ENCODE measurements at regions not wholly inside any gene's neighbourhood (a gene's known extent, or its start where the extent isn't known, plus 50 kb on each side); places are given as distances from the start of the nearest gene placed in this dataset.

DNA sequence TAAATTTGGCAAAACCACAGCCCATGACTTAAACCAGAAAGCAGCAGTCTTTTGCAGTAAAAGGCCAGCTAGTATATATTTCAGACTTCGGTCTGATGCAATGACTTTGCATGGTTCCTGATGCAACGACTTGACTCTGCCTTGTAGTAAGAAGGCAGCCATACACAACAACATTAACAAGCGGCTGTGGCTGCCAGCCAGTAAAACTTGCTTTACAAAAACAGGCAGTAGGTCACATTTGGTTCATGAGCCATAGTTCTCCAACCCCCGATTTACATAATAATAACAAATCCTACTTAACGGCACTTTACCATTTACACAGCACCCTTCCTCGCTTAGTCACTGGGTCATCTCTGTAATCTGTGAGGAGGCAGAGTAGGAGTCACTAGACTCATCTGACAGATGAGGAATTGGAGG, 410.3 kb downstream of the LRATD1 start:
- H3K27ac ChIP-seq (ENCODE audit: low read length) = no peak overlapping the region
- H3K36me3 ChIP-seq (ENCODE audit: insufficient read depth, low read length) = no peaks in the 10 kb centered on the region
- no peaks in the 10 kb centered on the region for H3K79me2 ChIP-seq (ENCODE audit: insufficient read depth, low read length)
- ATAC-seq (ENCODE audit: insufficient read depth, low read depth) (no peak), DNase-seq (no peak)
- H3K9ac ChIP-seq (ENCODE audit: low read depth, low read length) = no peak overlapping the region
- no peaks in the 10 kb centered on the region for H3K4me1 ChIP-seq (ENCODE audit: insufficient read depth, low read length)
- no peak overlapping the region for H2AFZ ChIP-seq (ENCODE audit: low read depth, low read length)
- H3K4me3 ChIP-seq (ENCODE audit: low read depth in 1 of 2, low read length in 2 of 2) = no peak overlapping the region
- no peaks in the 10 kb centered on the region for H4K20me1 ChIP-seq (ENCODE audit: insufficient read depth, low read length)
- TF ChIP-seq CTCF (IDR thresholded peaks at IDR 0.05; ENCODE audit: borderline replicate concordance, extremely low read depth, low read length, poor library complexity, severe bottlenecking) = no peak
- TF ChIP-seq EZH2 (IDR thresholded peaks at IDR 0.05; ENCODE audit: borderline replicate concordance, low read depth, low read length, severe bottlenecking) = no peak
- no peaks in the 10 kb centered on the region for H3K27me3 ChIP-seq (ENCODE audit: insufficient read depth, low read length, poor library complexity)
- no peaks in the 10 kb centered on the region for H3K9me3 ChIP-seq (ENCODE audit: insufficient read depth, low read length, severe bottlenecking)
- H3K4me2 ChIP-seq (ENCODE audit: insufficient read depth, low read length) = no peak overlapping the region

GRCh38 chr2:15043336-15044058, 411.0 kb downstream of the LRATD1 start:
- H3K9ac ChIP-seq (ENCODE audit: low read depth, low read length) = no peak overlapping the region
- no peak overlapping the region for H2AFZ ChIP-seq (ENCODE audit: low read depth, low read length)
- H3K79me2 ChIP-seq (ENCODE audit: insufficient read depth, low read length) = no peaks in the 10 kb centered on the region
- no peaks in the 10 kb centered on the region for H4K20me1 ChIP-seq (ENCODE audit: insufficient read depth, low read length)
- H3K27ac ChIP-seq (ENCODE audit: low read length) = no peak overlapping the region
- no peaks in the 10 kb centered on the region for H3K27me3 ChIP-seq (ENCODE audit: insufficient read depth, low read length, poor library complexity)
- H3K4me1 ChIP-seq (ENCODE audit: insufficient read depth, low read length) = no peaks in the 10 kb centered on the region
- DNase-seq = no peak
- no peak for TF ChIP-seq CTCF (IDR thresholded peaks at IDR 0.05; ENCODE audit: borderline replicate concordance, extremely low read depth, low read length, poor library complexity, severe bottlenecking)
- TF ChIP-seq EZH2 (IDR thresholded peaks at IDR 0.05; ENCODE audit: borderline replicate concordance, low read depth, low read length, severe bottlenecking) = no peak
- no peak for ATAC-seq (ENCODE audit: insufficient read depth, low read depth)
- H3K4me2 ChIP-seq (ENCODE audit: insufficient read depth, low read length) = no peak overlapping the region
- H3K36me3 ChIP-seq (ENCODE audit: insufficient read depth, low read length) = no peaks in the 10 kb centered on the region
- no peaks in the 10 kb centered on the region for H3K9me3 ChIP-seq (ENCODE audit: insufficient read depth, low read length, severe bottlenecking)
- no peak overlapping the region for H3K4me3 ChIP-seq (ENCODE audit: low read depth in 1 of 2, low read length in 2 of 2)

- Histone ChIP-seq H2AFZ (ENCODE audit: low read depth, low read length) (no peak overlapping the region), H3K4me1 (ENCODE audit: insufficient read depth, low read length) (no peaks in the 10 kb centered on the region), H3K4me3 (ENCODE audit: low read depth in 1 of 2, low read length in 2 of 2) (no peak overlapping the region), H3K4me2 (ENCODE audit: insufficient read depth, low read length) (no peak overlapping the region), H3K9ac (ENCODE audit: low read depth, low read length) (no peak overlapping the region), H3K36me3 (ENCODE audit: insufficient read depth, low read length) (no peaks in the 10 kb centered on the region), H3K9me3 (ENCODE audit: insufficient read depth, low read length, severe bottlenecking) (no peaks in the 10 kb centered on the region), H4K20me1 (ENCODE audit: insufficient read depth, low read length) (no peaks in the 10 kb centered on the region), H3K27ac (ENCODE audit: low read length) (no peak overlapping the region), H3K27me3 (ENCODE audit: insufficient read depth, low read length, poor library complexity) (no peaks in the 10 kb centered on the region), H3K79me2 (ENCODE audit: insufficient read depth, low read length) (no peaks in the 10 kb centered on the region)
- no peak for TF ChIP-seq EZH2 (IDR thresholded peaks at IDR 0.05; ENCODE audit: borderline replicate concordance, low read depth, low read length, severe bottlenecking)
- TF ChIP-seq CTCF (IDR thresholded peaks at IDR 0.05; ENCODE audit: borderline replicate concordance, extremely low read depth, low read length, poor library complexity, severe bottlenecking) = no peak
- no peak for DNase-seq
- ATAC-seq (ENCODE audit: insufficient read depth, low read depth) = no peak
These were observed 412.5 kb downstream of the LRATD1 start for GRCh38 chr2:15045054-15045453.
